Fibroblast of skin of left quadriceps (primary cell): ENCODE measurements at regions not wholly inside any gene's neighbourhood (a gene's known extent, or its start where the extent isn't known, plus 50 kb on each side); places are given as distances from the start of the nearest gene placed in this dataset.
"Not testable (repeated sequence)": the region's sequence is repeated elsewhere in the genome, so short reads cannot be mapped to it uniquely, and the experiment has no call there.

Source experiments
- DNase-seq, 2 experiments: peaks; one replicate each; pipeline ENCODE4 v3.0.0-alpha.2; 2013; ENCODE audit warnings: low read depth in 2 of 2

DNA sequence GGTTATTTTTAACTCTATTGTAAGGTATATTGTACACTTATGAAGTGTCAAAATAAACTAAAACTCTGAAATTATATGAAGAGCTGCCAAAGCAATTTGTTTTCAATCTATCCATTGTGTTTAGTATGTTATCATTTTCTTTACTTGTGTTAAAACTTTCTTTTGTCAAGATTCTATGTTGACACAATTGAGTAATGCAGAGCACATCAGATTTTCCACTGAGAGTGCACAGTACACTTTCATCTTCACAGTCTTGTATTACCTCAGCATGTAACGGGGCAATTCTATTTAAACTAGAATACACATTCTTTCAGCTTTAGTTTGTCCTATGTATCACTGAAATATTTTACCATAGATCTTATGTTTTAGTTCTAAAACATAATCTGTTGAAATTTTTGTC lies 304.4 kb upstream of the ZC3H15 start:
- DNase-seq: no peak

DNA sequence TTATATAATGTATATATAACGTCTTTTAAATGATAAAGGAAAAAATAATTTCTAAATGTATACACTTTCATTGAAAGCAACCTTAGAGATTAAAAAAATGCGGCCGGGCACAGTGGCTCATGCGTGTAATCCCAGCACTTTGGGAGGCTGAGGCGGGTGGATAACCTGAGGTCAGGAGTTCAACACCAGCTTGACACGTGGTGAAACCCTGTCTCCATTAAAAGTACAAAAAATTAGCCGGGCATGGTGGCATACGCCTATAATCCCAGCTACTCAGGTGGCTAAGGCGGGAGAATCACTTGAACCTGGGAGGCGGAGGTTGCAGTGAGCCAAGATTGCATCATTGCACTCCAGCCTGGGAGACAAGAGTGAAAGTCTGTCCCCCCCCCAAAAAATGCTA lies 303.7 kb upstream of the ZC3H15 start:
- DNase-seq: not testable (repeated sequence)

DNA sequence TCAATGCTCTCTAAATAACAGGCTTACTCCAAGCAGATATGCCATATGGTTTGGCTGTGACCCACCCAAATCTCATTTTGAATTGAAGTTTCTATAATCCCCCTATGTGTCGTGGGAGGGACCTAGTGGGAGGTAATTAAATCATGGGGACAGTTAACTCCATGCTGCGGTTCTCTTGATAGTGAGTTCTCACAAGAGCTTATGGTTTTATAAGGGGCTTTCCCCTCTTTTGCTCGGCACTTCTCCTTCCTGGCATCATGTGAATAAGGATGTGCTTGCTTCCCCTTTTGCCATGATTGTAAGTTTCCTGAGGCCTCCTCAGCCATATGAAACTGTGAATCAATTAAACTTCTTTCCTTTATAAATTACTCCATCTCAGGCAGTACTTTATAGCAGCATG lies 302.7 kb upstream of the ZC3H15 start:
- DNase-seq: no peak

DNA sequence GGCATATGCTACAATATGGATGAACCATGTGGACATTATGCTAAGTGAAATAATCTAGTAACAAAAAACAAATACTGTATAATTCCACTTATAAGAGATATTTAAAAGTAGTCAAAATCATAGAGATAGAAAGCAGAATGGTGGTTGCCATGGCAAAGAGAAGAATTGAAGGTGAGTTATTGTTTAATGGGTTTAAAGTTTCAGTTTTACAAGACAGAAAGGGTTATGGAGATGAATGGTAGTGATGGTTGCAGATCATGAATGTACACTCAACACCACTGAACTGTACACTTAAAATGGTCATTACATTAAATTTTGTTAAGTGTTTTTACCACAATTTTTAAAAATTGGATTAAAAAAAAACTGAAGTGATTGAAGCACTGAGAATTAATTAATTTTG lies 298.2 kb upstream of the ZC3H15 start:
- DNase-seq: no peak

DNA sequence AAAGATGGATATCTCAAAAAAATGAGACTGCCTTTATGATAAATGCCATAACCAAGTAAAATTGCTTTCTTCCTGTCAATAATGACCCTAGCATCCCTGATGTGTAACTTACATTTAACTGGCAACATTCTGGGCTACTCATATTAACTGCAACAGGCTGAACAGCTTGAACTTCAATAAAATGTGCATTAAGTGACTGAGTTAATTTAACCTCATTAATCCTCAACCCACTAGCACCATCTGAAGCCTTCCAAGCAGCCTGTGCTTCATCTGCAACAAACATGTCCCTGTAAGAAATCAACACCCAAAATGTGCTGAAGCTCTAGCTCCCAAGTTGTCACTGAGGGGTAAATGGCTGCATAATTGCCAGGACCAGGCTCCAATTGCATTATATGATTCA lies 296.2 kb upstream of the ZC3H15 start:
- DNase-seq: no peak

DNA sequence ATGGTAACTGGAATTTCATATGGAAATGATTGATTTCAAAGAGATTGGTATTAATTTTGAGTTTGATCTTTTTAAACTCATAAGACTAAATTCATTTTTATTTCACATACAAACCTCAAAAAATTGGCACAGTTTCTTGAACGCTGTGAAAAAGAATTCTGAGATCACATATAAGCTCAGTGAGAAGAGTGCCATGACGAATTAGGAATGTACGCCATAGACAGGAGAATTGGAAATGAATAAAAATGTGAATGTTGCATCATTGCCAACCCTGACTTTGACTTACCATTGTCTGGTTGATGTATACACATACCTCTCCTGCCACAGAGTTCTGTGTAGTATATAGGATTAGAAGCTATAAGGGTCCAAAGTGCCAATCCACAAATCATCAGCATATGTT lies 290.4 kb upstream of the ZC3H15 start:
- DNase-seq: peak in 1 of 2 experiments; percentile 4

DNA sequence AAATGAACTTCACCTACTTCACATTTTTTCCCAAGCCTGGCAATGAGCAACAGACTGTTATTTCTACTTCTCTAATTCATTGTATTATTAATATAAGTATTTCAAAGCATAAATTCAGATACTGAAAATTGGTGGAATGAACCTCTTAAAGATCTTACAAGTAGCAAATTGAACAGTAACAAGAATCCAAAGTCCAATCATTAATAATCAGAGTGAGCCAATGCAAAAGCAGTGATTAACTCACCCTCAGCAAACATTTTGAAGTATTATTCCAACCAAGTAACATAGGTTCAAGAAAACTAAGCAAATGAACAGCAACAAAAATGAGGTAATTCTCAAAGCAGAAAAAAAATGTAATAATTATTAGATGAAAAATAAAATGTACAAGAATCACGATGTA lies 288.1 kb upstream of the ZC3H15 start:
- DNase-seq: no peak

DNA sequence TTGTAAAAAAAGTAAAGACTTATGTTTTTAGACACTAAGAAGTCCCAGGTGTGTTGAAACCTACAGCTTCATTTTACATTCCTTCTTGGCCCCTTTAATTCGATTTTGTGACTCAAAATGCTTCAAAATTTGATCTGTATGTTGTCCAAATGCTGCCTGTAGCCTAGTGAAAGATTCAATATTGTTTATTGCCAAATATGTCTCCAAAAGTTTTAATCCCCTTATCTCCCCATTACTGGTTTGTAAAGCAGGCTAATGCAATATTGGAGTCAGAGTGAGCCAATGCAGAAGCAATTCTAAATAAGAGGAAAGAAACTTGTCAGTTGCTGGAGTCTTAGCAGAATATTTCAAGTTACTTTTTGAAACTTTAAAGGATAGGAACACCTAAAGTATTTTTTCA lies 287.0 kb upstream of the ZC3H15 start:
- DNase-seq: no peak

DNA sequence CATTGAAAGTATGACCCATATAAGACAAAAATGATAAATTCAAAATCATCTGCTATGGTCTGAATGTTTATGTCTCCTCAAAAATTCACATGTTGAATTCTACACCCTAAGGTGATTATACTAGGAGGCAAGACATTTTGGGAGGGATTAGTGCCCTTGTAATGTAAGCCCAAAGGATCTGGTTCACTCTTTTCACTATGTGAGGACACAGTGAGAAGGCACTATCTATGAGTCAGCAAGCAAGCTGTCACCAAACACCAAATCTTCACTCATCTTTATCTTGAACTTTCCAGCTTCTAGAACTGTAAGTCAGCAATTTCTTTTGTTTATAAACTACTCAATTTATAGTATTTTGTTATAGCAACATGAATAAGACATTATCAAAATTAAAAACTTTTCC lies 284.7 kb upstream of the ZC3H15 start:
- no peak for DNase-seq

DNA sequence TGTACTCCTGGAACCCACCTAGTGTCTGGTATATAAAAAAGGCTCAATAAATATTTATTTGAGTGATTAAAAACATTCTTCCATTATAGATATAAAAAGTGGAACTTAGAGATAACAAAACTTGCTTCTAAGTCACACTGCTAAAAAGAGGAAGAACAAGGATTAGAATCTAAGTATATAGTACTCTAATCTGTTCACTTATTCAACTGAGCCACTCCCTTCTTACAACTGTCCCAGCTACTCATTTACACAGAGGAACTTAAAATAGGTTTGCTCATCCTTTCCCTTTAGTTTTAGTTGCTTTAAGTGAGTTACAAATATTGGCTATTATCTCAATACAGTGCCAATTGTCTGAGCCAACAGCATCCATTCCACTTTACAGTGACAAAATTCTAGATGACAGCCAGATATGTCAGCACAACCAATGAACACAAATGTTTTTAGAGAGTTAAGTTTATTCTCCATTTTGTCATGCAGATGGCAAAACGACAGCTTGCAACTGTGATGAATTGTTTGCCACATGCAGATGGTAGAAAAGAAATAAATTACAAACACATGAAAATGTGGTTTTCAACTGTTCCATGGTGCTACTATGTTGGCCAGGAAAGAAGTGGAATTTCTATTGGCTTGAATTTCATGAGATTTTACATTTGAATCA lies 280.7 kb upstream of the ZC3H15 start:
- DNase-seq: no peak

DNA sequence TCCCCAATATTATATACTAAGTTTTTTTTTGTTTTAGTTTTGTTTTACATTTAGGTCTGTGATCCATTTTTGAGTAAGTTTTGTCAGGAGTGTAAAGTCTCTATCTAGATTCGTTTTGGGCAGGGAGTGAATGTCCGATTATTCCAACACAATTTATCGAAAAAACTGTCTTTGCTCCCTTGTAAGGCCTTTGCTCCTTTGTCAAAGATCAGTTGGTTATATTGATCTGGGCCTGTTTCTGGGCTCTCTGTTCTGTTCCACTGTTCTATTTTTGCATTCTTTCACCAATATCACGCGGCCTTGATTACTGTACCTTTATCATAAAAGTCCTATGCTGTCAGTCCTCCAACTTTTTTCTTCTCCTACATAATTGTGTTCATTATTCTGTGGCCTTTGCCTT lies 276.5 kb upstream of the ZC3H15 start:
- no peak for DNase-seq

DNA sequence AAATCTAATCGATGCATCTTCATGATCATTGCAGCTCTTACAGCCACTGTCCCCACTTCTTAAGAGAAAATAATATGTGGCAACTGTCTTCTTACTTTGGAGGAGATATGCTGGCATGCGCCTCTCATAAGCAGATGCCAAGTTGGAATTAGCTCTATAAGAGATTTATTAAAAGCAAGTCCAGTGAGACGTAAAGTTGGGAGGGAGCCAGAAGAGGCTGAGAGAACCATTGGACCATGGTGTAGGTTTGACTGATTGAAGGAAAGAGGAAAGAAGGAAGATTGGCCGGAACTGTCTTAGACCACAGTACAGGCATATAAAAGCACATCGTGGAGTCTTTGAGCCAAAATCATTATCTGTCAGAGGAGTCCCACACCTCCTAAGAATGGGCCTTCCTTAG lies 265.7 kb upstream of the ZC3H15 start:
- no peak for DNase-seq

DNA sequence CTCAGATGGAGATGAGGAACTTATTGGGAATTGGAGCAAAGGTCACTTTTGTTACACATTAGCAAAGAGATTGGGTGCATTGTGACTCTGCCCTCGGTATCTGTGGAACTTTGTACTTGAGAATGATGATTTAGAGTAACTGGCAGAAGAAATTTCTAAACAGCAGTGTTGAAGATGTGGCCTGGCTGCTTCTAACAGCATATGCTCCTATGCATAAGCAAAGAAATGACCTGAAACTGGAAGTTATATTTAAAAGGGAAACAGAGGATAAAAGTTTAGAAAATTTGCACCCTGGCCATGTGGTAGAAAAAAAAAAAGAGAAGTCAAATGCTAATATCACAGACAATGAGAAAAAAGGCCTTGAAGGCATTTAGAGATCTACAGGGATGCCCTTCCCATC lies 256.8 kb upstream of the ZC3H15 start:
- DNase-seq: no peak

DNA sequence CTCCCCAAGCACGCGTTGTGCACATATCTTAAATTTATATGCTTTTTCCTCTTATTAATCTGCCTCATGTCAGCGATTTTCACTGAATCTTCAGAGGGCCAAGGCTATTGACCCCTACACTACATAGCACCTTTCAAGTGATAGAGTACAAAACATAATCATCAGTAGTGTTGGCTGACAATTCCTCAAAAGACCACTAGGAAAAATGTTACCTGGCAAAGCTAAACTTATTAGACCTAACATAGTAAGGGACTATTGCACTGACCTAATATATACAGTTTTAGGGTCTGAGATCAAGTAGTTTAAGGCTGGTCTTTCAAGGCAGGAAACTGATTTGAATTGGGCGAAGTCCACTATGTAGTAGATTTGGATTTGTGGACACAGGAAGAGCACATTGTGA lies 244.2 kb upstream of the ZC3H15 start:
- DNase-seq: no peak

DNA sequence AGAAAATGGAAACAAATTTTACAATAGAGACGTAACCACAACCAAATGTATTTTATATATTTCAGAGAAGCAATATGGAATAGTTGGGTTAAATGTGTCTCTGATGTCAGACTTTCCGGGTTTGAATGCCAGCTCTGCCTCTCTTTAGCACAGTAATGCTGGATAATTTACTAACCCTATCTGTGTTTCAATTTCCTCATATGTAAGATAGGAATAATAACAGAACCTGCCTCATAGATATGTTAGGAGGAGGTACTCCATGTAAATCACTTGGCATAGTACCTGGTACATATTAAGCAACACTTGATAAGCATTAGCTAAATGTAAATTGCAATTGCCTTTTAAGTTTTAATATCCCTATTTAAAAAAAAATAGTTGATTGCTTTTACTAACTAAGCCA lies 231.3 kb upstream of the ZC3H15 start:
- DNase-seq: no peak

DNA sequence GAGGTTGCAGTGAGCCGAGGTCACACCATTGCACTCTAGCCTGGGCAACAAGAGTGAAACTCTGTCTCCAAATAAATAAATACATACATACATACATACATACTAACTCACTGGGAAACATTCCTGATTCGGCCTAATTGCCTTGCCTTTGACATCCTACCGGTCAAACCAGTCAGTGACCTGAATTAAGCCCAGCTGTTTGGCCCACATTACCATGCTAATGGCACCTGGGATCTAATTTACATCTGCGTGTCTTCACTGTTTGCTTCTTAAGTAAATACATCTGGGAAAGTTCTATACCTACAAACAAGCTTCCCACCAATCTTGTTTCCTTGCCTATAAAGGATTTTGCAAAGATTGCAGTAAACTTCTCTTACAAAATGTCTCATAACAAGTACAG lies 230.2 kb upstream of the ZC3H15 start:
- no peak for DNase-seq

DNA sequence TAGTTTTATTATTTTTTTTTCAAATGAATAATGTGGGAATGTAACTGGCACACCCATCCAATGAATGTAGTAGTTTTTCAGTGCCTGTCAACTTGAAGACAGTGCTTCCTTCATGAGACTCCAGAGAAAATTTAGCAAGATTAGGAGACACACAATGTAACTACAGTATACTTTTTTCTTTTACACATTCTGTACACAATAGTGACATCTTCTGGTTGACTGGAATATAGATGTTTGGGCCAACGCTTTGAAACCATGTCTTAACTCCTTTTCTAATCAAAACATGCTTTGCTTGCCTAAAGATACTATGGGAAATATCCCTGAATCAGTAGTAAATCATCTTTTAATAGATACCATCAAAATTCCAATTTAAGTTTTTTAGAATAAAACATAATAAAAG lies 229.5 kb upstream of the ZC3H15 start:
- peak; percentile 24 to 31 for DNase-seq

DNA sequence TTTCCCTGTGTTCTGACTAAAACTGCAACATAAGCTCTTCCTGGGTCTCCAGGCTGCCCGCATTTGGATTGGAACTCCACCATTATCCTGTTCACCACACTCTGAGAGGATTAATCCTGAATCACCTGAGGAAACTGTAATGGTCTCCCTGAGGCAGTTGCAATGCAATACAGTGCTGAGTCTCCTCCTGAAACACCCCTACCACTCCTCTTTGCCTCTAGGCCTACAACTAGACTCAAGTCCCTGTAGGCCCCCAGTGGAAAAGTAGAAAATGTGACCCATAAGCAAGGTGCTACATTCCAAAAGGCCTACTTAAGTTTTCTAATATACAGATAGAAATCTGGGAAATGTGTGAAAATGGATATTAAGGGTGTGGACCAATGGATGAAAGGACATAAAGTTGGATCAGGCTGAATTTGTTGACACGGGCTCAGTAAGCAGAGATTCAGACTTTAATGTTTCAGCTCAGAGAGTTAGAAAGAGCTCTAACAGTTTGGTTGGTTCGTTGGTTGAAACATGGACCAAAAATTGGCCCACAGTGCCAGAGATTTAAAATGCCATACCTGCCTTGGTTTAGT lies 222.3 kb upstream of the ZC3H15 start:
- DNase-seq: no peak

DNA sequence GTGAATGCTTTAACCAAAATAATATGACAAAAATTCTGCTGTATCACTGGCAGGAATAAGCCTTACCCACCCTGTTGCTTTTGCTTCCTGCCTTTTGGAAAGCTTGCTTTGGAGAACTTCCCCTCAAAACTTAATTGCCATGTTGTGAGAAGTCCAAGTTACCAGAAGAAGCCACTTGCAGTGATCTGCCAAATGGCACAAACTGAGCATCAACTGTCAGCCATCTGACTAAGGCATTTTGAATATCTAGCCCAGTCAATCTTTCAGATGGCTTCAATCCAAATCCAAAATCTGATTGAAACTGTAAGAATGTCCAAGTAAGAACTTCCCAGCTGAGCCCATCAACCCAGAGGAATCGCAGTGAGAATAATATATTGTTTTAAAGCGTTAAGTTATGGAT lies 216.5 kb upstream of the ZC3H15 start:
- no peak for DNase-seq

DNA sequence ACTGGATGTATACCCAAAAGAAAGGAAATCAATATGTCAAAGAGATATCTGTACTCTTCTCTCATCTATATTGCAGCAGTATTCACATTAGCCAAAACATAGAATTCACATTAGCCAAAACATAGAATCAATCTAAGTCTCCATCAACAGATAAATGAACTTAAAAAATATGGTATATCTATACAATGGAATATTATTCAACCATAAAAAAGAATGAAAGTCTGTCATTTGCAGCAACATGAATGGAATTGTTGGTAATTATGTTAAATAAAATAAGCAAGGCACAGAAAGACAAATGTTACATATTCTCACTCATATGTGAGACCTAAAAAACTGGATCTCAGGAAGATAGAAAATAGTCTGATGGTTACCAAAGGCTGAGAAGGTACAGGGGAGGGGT lies 212.1 kb upstream of the ZC3H15 start:
- DNase-seq: no peak

DNA sequence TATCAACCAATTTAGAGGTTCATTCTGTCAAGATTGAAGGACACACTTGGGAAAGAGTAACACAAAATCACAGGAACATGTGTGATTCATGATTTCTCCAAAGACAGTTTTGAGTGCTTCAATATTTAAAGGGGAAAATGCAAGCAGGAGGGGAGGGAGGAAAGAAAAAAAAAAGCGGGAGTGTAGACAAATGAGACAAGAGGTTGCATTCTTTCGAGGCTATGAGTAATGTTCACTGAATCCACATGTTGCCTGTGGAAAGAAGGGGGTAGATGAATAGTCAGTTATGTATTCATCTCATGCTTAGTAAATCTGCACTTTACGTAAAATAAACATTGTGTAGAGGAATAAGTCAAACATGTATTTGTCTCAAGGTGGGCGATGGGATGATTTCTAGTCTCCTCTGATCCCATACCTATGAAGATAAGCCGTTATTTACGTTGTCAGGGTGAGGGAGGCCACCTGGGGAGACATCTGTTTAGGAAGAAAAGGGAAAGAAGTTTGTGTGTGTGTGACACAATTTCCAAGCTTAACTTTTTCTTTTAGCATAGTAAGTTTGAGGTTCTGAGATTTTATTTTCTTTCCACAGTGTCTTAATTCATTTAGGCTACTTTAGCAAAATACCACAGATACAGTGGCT lies 211.0 kb upstream of the ZC3H15 start:
- DNase-seq: peak; percentile 41 to 49

DNA sequence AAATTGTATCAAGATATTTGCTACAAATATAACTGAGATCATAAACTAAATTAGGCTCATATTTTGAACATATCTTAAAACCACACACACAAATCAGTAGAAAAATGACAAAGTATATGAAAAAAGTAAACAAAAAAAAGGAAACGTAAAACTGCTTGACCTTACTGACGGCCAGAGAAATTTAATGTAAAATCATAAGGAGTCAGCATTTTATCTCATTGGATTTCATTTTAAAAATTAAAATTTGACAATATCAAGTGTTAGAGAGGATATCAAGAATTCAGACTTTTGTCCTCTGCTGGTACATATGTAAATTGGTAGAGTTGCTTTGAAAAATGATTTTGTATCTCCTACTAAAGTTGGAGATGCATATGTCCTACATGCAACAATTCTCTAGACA lies 209.2 kb upstream of the ZC3H15 start:
- DNase-seq: no peak

DNA sequence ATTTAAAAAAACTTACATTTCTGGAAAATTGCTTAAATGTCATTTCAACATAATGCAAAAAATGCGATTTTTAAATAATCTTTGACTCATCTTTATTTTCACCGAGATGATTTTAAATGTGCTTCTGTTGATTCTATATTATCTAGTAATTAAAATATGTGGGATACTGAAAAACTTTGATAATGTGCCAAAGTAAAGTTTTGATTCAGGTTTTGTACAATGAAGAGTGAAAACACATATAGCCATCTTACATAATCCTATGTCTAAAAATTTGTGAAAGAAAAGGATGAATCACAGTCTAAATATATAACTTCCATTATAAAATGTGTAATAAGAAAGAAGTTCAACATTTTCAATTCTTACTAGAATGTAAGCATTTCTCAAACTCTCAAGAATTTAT lies 204.3 kb upstream of the ZC3H15 start:
- no peak for DNase-seq
